HG03066 (cell line): ENCODE measurements at regions not wholly inside any gene's neighbourhood (a gene's known extent, or its start where the extent isn't known, plus 50 kb on each side); places are given as distances from the start of the nearest gene placed in this dataset.

Experiments
- ATAC-seq: cut with Tn5 transposase; IDR thresholded peaks from one replicate; pipeline ENCODE4 v1.9.1; 2021; ENCODE audit warnings: low read depth; ENCODE audit not compliant: unreplicated experiment

GRCh38 chr3:102269406-102269805 lies 165.4 kb upstream of the ZPLD1 start:
- ATAC-seq, result no peak

- no peak for ATAC-seq
Observed at GRCh38 chr3:102290241-102290640, 144.6 kb upstream of the ZPLD1 start.

GRCh38 chr3:102295756-102296155 lies 139.1 kb upstream of the ZPLD1 start:
- ATAC-seq, result no peak

- ATAC-seq, result no peak
Observed at GRCh38 chr3:102297072-102297658, 137.7 kb upstream of the ZPLD1 start.

GRCh38 chr3:102299125-102299877 lies 135.5 kb upstream of the ZPLD1 start:
- no peak for ATAC-seq

- ATAC-seq, result no peak
Observed at GRCh38 chr3:102301155-102301880, 133.5 kb upstream of the ZPLD1 start.

GRCh38 chr3:102302020-102302419 lies 132.8 kb upstream of the ZPLD1 start:
- ATAC-seq, result no peak

- no peak for ATAC-seq
Observed at GRCh38 chr3:102304550-102304949, 130.3 kb upstream of the ZPLD1 start.

- no peak for ATAC-seq
Observed at GRCh38 chr3:102307442-102307841, 127.4 kb upstream of the ZPLD1 start.

- no peak for ATAC-seq
Observed at GRCh38 chr3:102329066-102329465, 105.7 kb upstream of the ZPLD1 start.

- ATAC-seq, result no peak
Observed at GRCh38 chr3:102329561-102329960, 105.3 kb upstream of the ZPLD1 start.

GRCh38 chr3:102332205-102332604 lies 102.6 kb upstream of the ZPLD1 start:
- ATAC-seq, result no peak

- ATAC-seq, result no peak
Observed at GRCh38 chr3:102332934-102333333, 101.9 kb upstream of the ZPLD1 start.

- no peak for ATAC-seq
Observed at GRCh38 chr3:102336130-102336529, 98.7 kb upstream of the ZPLD1 start.

GRCh38 chr3:102339671-102340070 lies 95.1 kb upstream of the ZPLD1 start:
- no peak for ATAC-seq

- ATAC-seq, result no peak
Observed at GRCh38 chr3:102346897-102347296, 87.9 kb upstream of the ZPLD1 start.

- no peak for ATAC-seq
Observed at GRCh38 chr3:102348904-102349303, 85.9 kb upstream of the ZPLD1 start.

GRCh38 chr3:102353148-102353547 lies 81.7 kb upstream of the ZPLD1 start:
- no peak for ATAC-seq

- ATAC-seq, result no peak
Observed at GRCh38 chr3:102353805-102354204, 81.0 kb upstream of the ZPLD1 start.

- no peak for ATAC-seq
Observed at GRCh38 chr3:102354818-102355515, 79.8 kb upstream of the ZPLD1 start.

- no peak for ATAC-seq
Observed at GRCh38 chr3:102356506-102356905, 78.3 kb upstream of the ZPLD1 start.
